ENCODE measurements at regions not wholly inside any gene's neighbourhood (a gene's known extent, or its start where the extent isn't known, plus 50 kb on each side); places are given as distances from the start of the nearest gene placed in this dataset.
A peak's percentile ranks its signal among the peaks of the same experiment; 100 is the strongest.

- no peak for DNase-seq (ENCODE audit: low read depth)
Observed at GRCh38 chr10:61188691-61189090, 244.7 kb upstream of the RHOBTB1 start.

GRCh38 chr10:61188101-61188500 lies 244.1 kb upstream of the RHOBTB1 start:
- DNase-seq (ENCODE audit: low read depth), result no peak

GRCh38 chr10:61187601-61188000 lies 243.6 kb upstream of the RHOBTB1 start:
- DNase-seq (ENCODE audit: low read depth), result no peak

- DNase-seq (ENCODE audit: low read depth), result no peak
Observed at GRCh38 chr10:61186408-61186807, 242.4 kb upstream of the RHOBTB1 start.

- no peak for DNase-seq (ENCODE audit: low read depth)
Observed at GRCh38 chr10:61184429-61184828, 240.4 kb upstream of the RHOBTB1 start.

GRCh38 chr10:61183967-61184366 lies 240.0 kb upstream of the RHOBTB1 start:
- no peak for DNase-seq (ENCODE audit: low read depth)

GRCh38 chr10:61181832-61182231 lies 237.8 kb upstream of the RHOBTB1 start:
- no peak for DNase-seq (ENCODE audit: low read depth)

- DNase-seq (ENCODE audit: low read depth), result no peak
Observed at GRCh38 chr10:61179771-61180170, 235.8 kb upstream of the RHOBTB1 start.

GRCh38 chr10:61176424-61176823 lies 232.4 kb upstream of the RHOBTB1 start:
- no peak for DNase-seq (ENCODE audit: low read depth)

GRCh38 chr10:61175316-61175715 lies 231.3 kb upstream of the RHOBTB1 start:
- DNase-seq (ENCODE audit: low read depth), result peak; percentile 82

- DNase-seq (ENCODE audit: low read depth), result no peak
Observed at GRCh38 chr10:61173450-61173849, 229.5 kb upstream of the RHOBTB1 start.

GRCh38 chr10:61172182-61172926 lies 228.4 kb upstream of the RHOBTB1 start:
- no peak for DNase-seq (ENCODE audit: low read depth)

- DNase-seq (ENCODE audit: low read depth), result no peak
Observed at GRCh38 chr10:61170594-61170993, 226.6 kb upstream of the RHOBTB1 start.

GRCh38 chr10:61169294-61169693 lies 225.3 kb upstream of the RHOBTB1 start:
- DNase-seq (ENCODE audit: low read depth), result no peak

GRCh38 chr10:61166489-61166888 lies 222.5 kb upstream of the RHOBTB1 start:
- no peak for DNase-seq (ENCODE audit: low read depth)

- no peak for DNase-seq (ENCODE audit: low read depth)
Observed at GRCh38 chr10:61166065-61166464, 222.1 kb upstream of the RHOBTB1 start.

- DNase-seq (ENCODE audit: low read depth), result peak; percentile 41
Observed at GRCh38 chr10:61164458-61165160, 220.6 kb upstream of the RHOBTB1 start.

GRCh38 chr10:61163403-61163802 lies 219.4 kb upstream of the RHOBTB1 start:
- DNase-seq (ENCODE audit: low read depth), result no peak

GRCh38 chr10:61160253-61160652 lies 216.3 kb upstream of the RHOBTB1 start:
- DNase-seq (ENCODE audit: low read depth), result peak; percentile 9

- DNase-seq (ENCODE audit: low read depth), result peak; percentile 57
Observed at GRCh38 chr10:61159253-61159652, 215.3 kb upstream of the RHOBTB1 start.

- peak; percentile 62 for DNase-seq (ENCODE audit: low read depth)
Observed at GRCh38 chr10:61157182-61157581, 213.2 kb upstream of the RHOBTB1 start.

- DNase-seq (ENCODE audit: low read depth), result no peak
Observed at GRCh38 chr10:61153771-61154170, 209.8 kb upstream of the RHOBTB1 start.

- DNase-seq (ENCODE audit: low read depth), result no peak
Observed at GRCh38 chr10:61151059-61151458, 207.1 kb upstream of the RHOBTB1 start.

GRCh38 chr10:61148451-61148850 lies 204.5 kb upstream of the RHOBTB1 start:
- no peak for DNase-seq (ENCODE audit: low read depth)
